GM18505 (cell line): ENCODE measurements at regions not wholly inside any gene's neighbourhood (a gene's known extent, or its start where the extent isn't known, plus 50 kb on each side); places are given as distances from the start of the nearest gene placed in this dataset.

Source experiments
- ATAC-seq: cut with Tn5 transposase; IDR thresholded peaks from one replicate; pipeline ENCODE4 v1.9.1; 2021; ENCODE audit not compliant: unreplicated experiment
- POLR2A ChIP-seq: IDR thresholded peaks from 4 replicates; pipeline ENCODE4 v1.6.1; 2011; ENCODE audit warnings: borderline replicate concordance; ENCODE audit not compliant: insufficient read depth, insufficient read length; ENCODE audit errors: extremely low read depth

- TF ChIP-seq POLR2A, result no peak
- no peak for ATAC-seq
Measured at GRCh38 chr2:120871881-120872620, 136.4 kb downstream of the GLI2 start.

DNA sequence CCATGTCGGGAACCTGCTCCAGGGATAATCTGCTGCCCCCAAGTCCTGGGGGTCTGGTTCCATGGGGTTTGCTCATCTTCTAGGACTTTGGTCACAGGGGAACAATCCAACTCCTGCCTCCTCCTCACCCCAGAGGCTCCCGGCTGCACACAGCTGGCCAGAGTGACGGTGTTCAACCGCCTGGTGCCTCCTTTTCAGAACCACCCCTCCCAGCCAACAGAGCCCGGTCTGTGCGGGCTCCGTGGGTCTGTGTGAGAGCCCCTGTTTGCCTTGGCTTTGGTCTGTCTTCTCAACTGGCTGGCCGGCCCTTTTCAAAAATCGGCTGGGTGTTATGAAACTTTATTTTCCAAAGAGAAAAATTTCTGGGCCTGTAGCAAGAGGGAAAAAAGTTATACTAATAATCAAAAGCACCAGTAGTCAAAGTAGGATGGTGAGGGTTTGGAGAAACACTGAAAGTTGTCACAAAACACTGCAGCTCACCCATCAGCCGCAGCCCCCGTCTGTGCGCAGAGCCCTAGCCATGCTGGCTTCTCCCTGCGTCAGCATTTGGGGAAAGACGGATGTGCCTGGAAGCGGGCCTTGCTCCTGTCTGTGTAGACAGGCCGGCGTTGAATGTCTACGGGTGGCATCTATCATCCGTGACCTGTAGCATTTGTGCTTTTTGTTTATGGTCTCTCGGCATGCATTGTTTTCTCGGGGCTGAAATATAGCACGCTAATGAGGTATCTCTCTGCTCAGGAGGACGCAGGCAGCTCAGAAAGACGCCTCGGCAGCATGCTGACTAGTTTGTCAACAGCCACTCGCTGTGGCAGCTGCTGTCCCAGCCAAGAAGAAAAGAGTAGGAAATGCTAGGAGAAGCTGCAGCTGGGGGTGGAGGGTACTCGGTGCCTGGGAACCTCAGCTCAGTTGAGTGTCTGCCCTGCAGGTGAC, 138.6 kb downstream of the GLI2 start:
- ATAC-seq, result no peak
- TF ChIP-seq POLR2A, result no peak

GRCh38 chr2:120874888-120875275, 139.2 kb downstream of the GLI2 start:
- TF ChIP-seq POLR2A, result no peak
- ATAC-seq, result no peak

DNA sequence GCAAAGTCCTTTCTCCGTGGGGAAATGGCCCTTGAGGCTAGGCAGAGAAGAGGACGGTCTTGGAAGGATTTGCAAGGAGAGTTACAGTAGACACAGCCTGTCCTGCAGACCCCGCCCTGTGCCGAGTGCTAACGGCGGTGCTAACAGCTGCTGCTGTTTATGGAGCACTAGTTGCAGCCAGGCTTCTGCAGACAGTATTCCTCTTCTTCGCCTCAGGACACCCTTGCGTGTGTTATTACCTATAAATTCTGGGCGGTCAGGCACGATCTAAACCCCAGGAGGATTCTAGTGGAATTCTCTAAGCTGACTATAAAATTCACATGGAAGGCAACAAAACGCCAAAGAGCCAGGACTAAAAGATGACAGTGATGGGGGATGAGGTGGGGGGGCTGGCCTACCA, 139.8 kb downstream of the GLI2 start:
- ATAC-seq, result no peak
- no peak for TF ChIP-seq POLR2A

DNA sequence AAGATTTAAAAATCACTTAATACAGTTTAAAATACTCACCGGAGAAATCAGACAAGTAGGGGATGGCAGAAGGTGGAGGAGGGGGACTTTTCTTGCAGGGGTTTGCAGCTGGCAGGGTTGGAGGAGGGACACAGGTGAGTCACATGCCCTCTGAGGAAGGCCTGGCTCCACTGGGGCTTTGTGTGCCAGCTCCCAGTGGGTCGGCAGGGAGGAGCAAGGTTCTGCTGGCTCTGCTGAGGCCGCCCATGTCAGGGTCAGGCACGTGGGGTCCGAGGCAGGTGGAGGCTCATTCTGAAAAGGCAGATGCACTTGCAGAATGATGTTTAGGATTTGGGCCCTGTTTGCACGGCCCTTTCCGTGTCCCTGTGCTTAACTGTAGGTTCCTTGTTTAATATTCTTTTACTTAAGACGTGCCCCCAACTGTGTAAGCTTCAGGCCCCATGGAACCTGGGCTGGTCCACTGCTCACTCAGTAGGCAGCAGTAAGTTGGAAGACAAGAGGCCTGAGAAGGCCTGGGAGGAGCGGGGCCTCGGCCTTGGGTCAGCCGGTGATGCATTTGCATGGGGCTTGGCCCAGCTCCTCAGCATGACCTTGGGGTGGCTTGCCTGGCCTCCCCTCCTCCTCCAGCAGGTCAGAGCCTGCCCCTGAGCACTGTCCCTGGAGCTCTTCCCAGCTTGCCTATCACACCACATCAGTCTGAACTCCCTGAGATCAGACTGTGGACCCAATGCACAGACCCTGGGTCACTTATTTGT, 141.0 kb downstream of the GLI2 start:
- ATAC-seq, result no peak
- TF ChIP-seq POLR2A, result no peak

DNA sequence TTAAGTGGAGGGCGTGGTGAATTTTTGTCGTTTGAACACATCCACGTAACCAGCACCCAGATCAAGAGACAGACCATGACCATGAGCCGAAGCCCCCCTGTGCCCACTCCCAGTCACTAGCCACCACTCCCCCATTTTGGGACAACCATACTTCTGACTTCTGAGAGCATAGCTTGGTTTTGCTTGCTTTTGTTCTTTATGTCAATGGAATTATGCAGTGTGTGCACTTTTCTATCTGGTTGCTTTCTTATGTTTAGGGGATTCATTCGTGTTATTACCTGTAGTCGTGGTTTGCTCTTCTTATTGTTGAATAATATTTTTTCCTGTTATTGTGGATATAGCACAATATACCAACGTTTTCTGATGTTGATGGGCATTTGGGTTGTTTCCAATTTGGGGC, 141.7 kb downstream of the GLI2 start:
- no peak for ATAC-seq
- TF ChIP-seq POLR2A, result no peak

- no peak for TF ChIP-seq POLR2A
- ATAC-seq, result no peak
Measured at GRCh38 chr2:120878970-120879369, 143.3 kb downstream of the GLI2 start.

DNA sequence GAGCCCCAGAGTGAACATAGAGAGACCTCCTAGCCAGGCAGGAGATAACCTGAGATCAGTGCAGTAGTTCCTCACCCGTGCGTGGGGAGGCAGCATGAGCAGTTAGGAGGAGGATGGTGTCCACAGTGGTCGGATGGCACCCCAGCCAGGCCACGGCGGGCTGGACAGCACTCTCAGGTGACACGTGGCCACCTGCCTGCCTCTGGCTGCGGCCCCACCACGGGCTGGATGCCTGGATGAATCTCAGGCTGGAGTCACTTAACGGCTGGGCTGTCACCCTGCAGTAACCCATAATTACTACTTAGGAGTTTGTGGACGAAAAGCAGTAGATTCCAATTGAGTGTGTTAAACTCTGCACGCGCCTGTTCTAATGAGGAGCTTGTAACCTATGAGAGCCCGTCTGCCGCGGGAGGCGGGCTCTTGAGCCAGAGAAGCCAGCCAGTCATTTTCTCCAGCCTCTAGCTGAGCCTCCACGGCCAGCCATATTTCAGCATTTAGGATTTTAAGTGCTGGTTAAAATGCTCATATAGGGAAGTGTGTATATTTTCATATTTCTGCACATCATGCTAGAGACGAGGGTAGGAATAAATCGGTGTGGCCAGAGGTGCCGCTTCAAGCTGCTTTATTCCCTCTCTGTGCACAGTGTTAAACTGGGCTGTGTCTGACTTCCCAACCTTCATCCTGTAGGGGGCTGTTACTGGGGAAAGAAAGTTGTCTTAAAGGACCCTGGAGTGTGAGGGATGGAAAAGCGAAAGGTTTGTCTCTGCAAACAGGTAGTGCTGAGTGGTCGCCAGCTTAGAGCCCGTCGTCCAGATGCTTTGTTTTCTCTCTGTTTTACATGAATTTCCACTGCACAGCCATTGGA, 144.0 kb downstream of the GLI2 start:
- no peak for ATAC-seq
- TF ChIP-seq POLR2A, result no peak

DNA sequence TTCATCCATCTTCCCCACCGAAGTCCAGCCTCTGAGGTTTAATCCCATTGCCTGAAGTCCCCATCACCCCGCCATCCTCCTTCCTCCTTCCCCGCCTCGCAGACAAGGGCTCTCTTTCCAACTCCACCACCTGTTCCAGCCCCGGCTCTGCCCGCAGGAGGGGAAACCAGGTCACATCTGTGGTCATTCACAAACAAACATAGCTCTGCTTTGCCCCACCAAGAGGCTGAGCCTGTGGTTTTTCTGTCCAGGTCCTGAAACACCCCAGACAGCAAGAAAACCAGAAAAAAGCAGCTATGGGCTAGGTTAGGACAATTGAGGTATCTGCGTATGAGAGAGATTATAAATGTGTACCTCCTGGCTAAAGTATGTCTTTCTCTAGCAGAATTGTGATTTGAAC, 144.7 kb downstream of the GLI2 start:
- no peak for TF ChIP-seq POLR2A
- no peak for ATAC-seq

GRCh38 chr2:120881981-120882788, 146.5 kb downstream of the GLI2 start:
- no peak for ATAC-seq

DNA sequence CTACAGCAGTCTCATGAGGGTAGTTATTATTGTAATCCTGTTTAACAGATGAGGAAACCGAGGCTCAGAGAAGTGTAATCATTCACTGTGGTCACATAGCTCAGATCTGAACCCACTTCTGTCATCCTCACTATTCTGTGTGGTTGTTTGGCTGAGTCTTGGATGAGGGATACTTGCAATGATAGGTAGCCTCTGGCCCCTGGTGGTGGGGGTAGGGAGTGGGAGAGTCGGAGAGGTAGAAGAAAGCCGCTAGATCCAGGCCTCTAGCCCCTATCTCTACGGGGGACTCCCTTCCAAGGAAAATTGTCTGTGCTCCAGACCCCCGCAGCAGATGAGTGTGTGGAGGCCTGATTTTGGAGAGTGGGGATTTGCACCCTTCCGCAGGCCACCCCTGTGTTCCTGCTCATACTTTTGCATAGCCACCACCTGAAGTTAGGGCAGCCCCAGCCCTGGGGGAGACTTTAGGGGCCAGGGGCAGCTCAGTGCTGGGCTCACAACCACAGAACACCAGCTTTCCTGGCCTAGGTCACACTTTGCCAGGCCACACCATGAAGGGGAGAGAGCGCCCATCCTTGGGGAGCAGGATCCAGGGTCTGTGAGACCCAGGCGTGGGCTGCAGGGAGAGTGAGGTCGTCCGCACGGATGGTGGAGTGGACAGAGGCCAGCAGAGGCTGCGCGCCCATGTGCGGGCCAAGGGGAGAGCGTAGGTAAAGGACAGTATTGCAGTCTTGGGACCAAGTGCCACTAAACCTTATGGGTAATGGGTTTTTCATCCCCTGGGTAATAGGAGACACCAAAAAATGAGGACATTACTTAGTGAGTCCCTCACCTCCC, 148.2 kb downstream of the GLI2 start:
- no peak for TF ChIP-seq POLR2A
- no peak for ATAC-seq

More at GRCh38 chr2:120881981-120882788, 146.5 kb downstream of the GLI2 start:
- no peak for TF ChIP-seq POLR2A
